GM20000 (cell line): ENCODE measurements at regions not wholly inside any gene's neighbourhood (a gene's known extent, or its start where the extent isn't known, plus 50 kb on each side); places are given as distances from the start of the nearest gene placed in this dataset.
"Not testable (repeated sequence)": the region's sequence is repeated elsewhere in the genome, so short reads cannot be mapped to it uniquely, and the experiment has no call there.

ENCODE experiments used
- DNase-seq: peaks from one replicate; pipeline ENCODE4 v3.0.0; 2012; ENCODE audit warnings: low spot score
- CTCF ChIP-seq: IDR thresholded peaks from 2 replicates; pipeline ENCODE4 v1.5.1; 2012; ENCODE audit warnings: mild to moderate bottlenecking, control low read depth; ENCODE audit errors: extremely low read depth, missing control alignments

- no peak for TF ChIP-seq CTCF
- DNase-seq: no peak
Observed at GRCh38 chr11:39668640-39669039, 1790.8 kb downstream of the LRRC4C start.

GRCh38 chr11:39664023-39664422 lies 1795.4 kb downstream of the LRRC4C start:
- DNase-seq: no peak
- TF ChIP-seq CTCF: no peak

- DNase-seq: no peak
- TF ChIP-seq CTCF: no peak
Observed at GRCh38 chr11:39661890-39662289, 1797.6 kb downstream of the LRRC4C start.

GRCh38 chr11:39651857-39652461 lies 1807.5 kb downstream of the LRRC4C start:
- no peak for DNase-seq
- TF ChIP-seq CTCF: no peak

- TF ChIP-seq CTCF: no peak
- DNase-seq: no peak
Observed at GRCh38 chr11:39641751-39642150, 1817.7 kb downstream of the LRRC4C start.

- no peak for TF ChIP-seq CTCF
- DNase-seq: no peak
Observed at GRCh38 chr11:39630365-39630764, 1829.1 kb downstream of the LRRC4C start.

GRCh38 chr11:39628311-39628710 lies 1831.1 kb downstream of the LRRC4C start:
- DNase-seq: no peak
- no peak for TF ChIP-seq CTCF

GRCh38 chr11:39620309-39620708 lies 1839.1 kb downstream of the LRRC4C start:
- DNase-seq: not testable (repeated sequence)
